ENCODE measurements at regions not wholly inside any gene's neighbourhood (a gene's known extent, or its start where the extent isn't known, plus 50 kb on each side); places are given as distances from the start of the nearest gene placed in this dataset.

DNA sequence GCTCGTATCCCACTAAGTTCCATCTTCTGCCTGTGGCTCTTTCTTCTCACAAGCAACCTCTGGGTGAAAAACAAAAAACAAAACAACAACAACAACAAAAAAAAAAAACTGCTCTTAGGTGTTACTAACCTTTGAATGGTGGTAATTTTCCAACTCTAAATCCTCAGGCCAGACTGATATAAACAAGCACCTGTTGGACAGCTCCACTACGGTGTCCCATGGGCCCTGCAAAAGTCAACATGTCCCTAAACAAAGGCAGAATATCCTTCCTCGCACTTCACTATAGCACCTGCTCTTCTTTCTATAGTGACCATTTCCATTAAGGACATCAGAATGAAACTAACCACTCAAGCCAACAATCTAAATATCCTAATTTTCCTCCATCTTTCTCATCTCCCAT, 54.6 kb upstream of the PARM1 start:
- ATAC-seq (no peak), DNase-seq (no peak)
- ChIA-PET CTCF (no interaction called here), POLR2A (no interaction called here)
- intact Hi-C loops (cut with micrococcal nuclease) = no loop called here
- Histone ChIP-seq H3K36me3 (ENCODE audit: control insufficient read depth in 2 of 3, insufficient read depth in 3 of 3, low read length in 3 of 3) (no peaks in the 10 kb centered on the region), H3K4me3 (ENCODE audit: low read length) (no peak overlapping the region), H3K27ac (ENCODE audit: low read depth, low read length) (no peak overlapping the region), H3K4me1 (ENCODE audit: control insufficient read depth in 2 of 2, insufficient read depth in 2 of 2, low read length in 2 of 2) (no peaks in the 10 kb centered on the region), H3K27me3 (ENCODE audit: control insufficient read depth in 2 of 2, insufficient read depth in 2 of 2, low read length in 2 of 2) (no peaks in the 10 kb centered on the region), H3K9me3 (ENCODE audit: control insufficient read depth in 2 of 3, low read length in 3 of 3) (no peaks in the 10 kb centered on the region)
- Mint-ChIP-seq H3K27ac (no peak overlapping the region), H3K36me3 (no peaks in the 10 kb centered on the region), H3K9me3 (peaks cover 0 to 2% (median 0%) of the 10 kb centered on the region in 11 donors), H3K4me1 (no peaks in the 10 kb centered on the region), H3K27me3 (peaks cover 4 to 34% (median 16%) of the 10 kb centered on the region in 5 donors), H3K4me3 (no peak overlapping the region)

DNA sequence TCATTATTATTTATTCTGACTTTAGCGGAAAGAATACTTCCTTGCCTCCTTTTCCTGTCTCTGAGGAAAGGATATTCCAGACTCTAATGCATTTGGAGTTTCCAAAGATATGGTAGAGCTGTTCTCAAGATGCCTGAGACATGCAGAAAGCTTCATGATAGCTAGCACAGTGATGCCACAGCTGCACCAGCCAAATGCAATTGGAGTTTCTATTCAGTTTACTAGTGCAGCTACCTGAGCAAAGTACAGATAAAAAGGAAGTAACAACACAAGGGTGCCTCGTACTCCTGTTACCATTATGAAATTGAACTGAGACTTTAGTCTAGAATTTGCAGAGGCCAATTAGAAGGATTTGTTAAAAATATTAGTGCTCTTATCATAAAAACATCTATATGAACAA, 57.5 kb upstream of the PARM1 start:
- peaks cover 4 to 27% (median 21%) of the 10 kb centered on the region in 5 donors for H3K27me3 Mint-ChIP-seq
- Histone ChIP-seq H3K27ac (ENCODE audit: low read depth, low read length) (no peak overlapping the region), H3K9me3 (ENCODE audit: control insufficient read depth in 2 of 3, low read length in 3 of 3) (no peaks in the 10 kb centered on the region), H3K4me1 (ENCODE audit: control insufficient read depth in 2 of 2, insufficient read depth in 2 of 2, low read length in 2 of 2) (no peaks in the 10 kb centered on the region), H3K27me3 (ENCODE audit: control insufficient read depth in 2 of 2, insufficient read depth in 2 of 2, low read length in 2 of 2) (no peaks in the 10 kb centered on the region), H3K36me3 (ENCODE audit: control insufficient read depth in 2 of 3, insufficient read depth in 3 of 3, low read length in 3 of 3) (no peaks in the 10 kb centered on the region), H3K4me3 (ENCODE audit: low read length) (no peak overlapping the region)
- H3K4me3 Mint-ChIP-seq = no peak overlapping the region
- ChIA-PET CTCF (no interaction called here), POLR2A (no interaction called here)
- intact Hi-C loops (cut with micrococcal nuclease) = no loop called here
- no peaks in the 10 kb centered on the region for H3K9me3 Mint-ChIP-seq
- H3K27ac Mint-ChIP-seq = no peak overlapping the region
- ATAC-seq = no peak
- DNase-seq = no peak
- H3K36me3 Mint-ChIP-seq = no peaks in the 10 kb centered on the region
- H3K4me1 Mint-ChIP-seq = no peaks in the 10 kb centered on the region

DNA sequence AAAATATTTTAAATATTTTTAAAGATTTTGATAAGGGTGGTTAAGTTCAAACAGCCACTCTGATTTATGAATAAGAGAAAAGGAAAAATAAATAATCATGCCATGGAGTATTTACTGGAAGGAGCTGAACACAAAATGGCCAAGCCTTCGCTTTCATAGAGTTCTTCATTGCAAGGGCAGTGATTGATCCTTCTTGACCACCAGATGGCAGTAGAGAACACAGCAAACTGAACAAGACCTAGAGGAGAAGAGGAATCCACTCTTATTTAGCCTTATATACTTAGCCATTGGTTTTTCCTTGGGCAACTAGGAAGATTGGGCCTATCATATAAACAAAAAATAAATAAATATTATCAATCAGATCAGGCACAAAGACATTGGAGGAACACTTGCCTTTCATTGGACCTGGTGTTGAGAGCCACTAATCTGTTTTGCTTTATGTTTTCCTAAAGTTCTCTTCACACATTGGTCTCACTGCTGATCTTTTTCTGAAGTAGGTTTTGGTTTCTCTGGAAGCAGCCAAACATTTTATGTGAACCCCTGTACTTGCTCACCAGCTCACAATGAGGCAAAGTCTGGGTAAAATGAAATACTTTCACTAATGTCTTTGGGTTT, 58.1 kb upstream of the PARM1 start:
- H3K27ac Mint-ChIP-seq = no peak overlapping the region
- Histone ChIP-seq H3K4me1 (ENCODE audit: control insufficient read depth in 2 of 2, insufficient read depth in 2 of 2, low read length in 2 of 2) (no peaks in the 10 kb centered on the region), H3K36me3 (ENCODE audit: control insufficient read depth in 2 of 3, insufficient read depth in 3 of 3, low read length in 3 of 3) (no peaks in the 10 kb centered on the region), H3K4me3 (ENCODE audit: low read length) (no peak overlapping the region), H3K27ac (ENCODE audit: low read depth, low read length) (no peak overlapping the region), H3K27me3 (ENCODE audit: control insufficient read depth in 2 of 2, insufficient read depth in 2 of 2, low read length in 2 of 2) (no peaks in the 10 kb centered on the region), H3K9me3 (ENCODE audit: control insufficient read depth in 2 of 3, low read length in 3 of 3) (no peaks in the 10 kb centered on the region)
- no peaks in the 10 kb centered on the region for H3K36me3 Mint-ChIP-seq
- CTCF ChIA-PET = interaction anchor here (1.8 kb wide), 1 partner anchor 973 kb away, joined by 5 read pairs; no protein-coding TSS in a partner anchor
- no peaks in the 10 kb centered on the region for H3K4me1 Mint-ChIP-seq
- H3K4me3 Mint-ChIP-seq = no peak overlapping the region
- DNase-seq (peak in 8 of 9 donors; percentile 5 to 51 (median 36)), ATAC-seq (peak; percentile 80)
- intact Hi-C loops (cut with micrococcal nuclease) = loop anchor here in 1 of 2 donors (1.0 kb wide), 1 partner anchor 973 kb away; no protein-coding TSS in a partner anchor
- no peaks in the 10 kb centered on the region for H3K9me3 Mint-ChIP-seq
- POLR2A ChIA-PET = no interaction called here
- peaks cover 4 to 26% (median 19%) of the 10 kb centered on the region in 5 donors for H3K27me3 Mint-ChIP-seq

DNA sequence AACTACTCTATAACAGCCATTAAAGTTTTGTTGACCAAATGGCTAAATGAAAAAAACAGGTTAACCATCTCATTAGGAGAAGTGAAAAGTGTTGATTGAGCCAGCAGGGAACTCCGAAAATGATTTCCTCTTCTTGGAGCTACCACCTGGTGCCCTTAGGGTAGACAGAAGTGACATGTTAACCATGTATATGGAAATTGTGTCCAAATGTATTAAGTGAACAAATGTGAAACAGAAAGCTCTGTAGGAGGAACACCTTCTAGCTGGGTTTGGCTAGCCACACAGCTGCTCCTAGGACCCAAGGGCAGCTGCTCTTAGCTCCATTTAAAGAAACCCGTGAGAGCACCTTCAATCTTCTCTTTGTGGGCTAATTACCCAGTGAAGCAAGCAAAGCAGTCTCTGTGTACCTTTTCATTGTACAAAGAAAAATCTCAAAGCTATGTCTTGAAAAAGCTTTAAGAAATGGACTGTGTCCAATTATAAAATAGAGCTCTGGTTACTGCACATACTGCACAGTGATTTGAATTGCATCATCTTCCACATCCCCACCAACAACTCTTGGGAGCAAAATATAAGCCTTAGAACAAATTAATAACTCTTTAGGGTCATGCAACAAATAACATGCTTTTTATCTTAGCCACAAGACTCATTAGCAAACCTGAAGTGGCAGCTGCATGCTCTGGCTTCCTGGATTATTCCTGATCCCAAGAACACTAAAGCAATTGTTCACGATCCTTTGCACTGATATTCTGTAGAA, 59.2 kb upstream of the PARM1 start:
- POLR2A ChIA-PET = no interaction called here
- no peaks in the 10 kb centered on the region for H3K9me3 ChIP-seq (ENCODE audit: control insufficient read depth in 2 of 3, low read length in 3 of 3)
- no peak overlapping the region for H3K27ac ChIP-seq (ENCODE audit: low read depth, low read length)
- Mint-ChIP-seq H3K4me1 (no peaks in the 10 kb centered on the region), H3K27me3 (peaks cover 4 to 23% (median 16%) of the 10 kb centered on the region in 5 donors), H3K4me3 (no peak overlapping the region), H3K36me3 (no peaks in the 10 kb centered on the region), H3K9me3 (no peaks in the 10 kb centered on the region), H3K27ac (no peak overlapping the region)
- ATAC-seq (no peak), DNase-seq (no peak)
- H3K4me3 ChIP-seq (ENCODE audit: low read length) = no peak overlapping the region
- CTCF ChIA-PET = interaction anchor here (1.0 to 1.8 kb wide), 2 partner anchors 19 to 974 kb away, joined by 3 to 5 read pairs; no protein-coding TSS in a partner anchor
- H3K27me3 ChIP-seq (ENCODE audit: control insufficient read depth in 2 of 2, insufficient read depth in 2 of 2, low read length in 2 of 2) = no peaks in the 10 kb centered on the region
- no peaks in the 10 kb centered on the region for H3K4me1 ChIP-seq (ENCODE audit: control insufficient read depth in 2 of 2, insufficient read depth in 2 of 2, low read length in 2 of 2)
- H3K36me3 ChIP-seq (ENCODE audit: control insufficient read depth in 2 of 3, insufficient read depth in 3 of 3, low read length in 3 of 3) = no peaks in the 10 kb centered on the region
- intact Hi-C loops (cut with micrococcal nuclease) = loop anchor here in 1 of 2 donors (1.0 kb wide), 1 partner anchor 975 kb away; no protein-coding TSS in a partner anchor

DNA sequence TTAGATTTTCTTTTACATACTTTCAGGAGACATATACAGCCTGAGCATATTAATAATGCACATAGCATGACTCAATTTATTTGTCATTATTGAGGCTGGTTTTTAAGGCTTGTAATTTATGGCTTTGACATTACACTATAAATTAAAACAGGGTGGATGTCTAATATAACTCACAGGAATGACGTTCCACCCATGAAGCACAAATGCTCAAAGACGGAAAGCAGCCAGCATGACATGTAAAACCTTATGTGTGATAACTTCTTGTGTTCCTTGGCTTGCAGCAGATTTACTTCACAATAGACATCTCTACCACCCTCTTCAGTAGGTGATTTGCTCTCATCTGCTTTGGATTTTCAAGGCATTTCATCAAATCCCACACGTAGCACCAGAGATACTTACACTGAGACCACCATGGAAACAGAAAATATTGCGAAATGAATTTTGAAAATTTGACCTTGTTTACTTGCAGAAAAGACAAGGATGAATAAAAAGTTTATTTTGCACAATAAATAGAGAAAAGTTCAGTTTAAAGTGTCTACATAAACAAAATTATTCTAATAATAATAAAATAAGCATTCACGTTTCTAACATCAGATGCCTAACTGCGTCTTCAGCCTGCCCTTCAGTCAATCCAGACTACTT, 64.7 kb upstream of the BTC start:
- H3K4me1 ChIP-seq (ENCODE audit: control insufficient read depth in 2 of 2, insufficient read depth in 2 of 2, low read length in 2 of 2) = no peaks in the 10 kb centered on the region
- Mint-ChIP-seq H3K9me3 (peaks cover 0 to 4% (median 0%) of the 10 kb centered on the region in 11 donors), H3K36me3 (no peaks in the 10 kb centered on the region), H3K4me3 (no peak overlapping the region), H3K27me3 (peaks cover 0 to 17% (median 6%) of the 10 kb centered on the region in 5 donors), H3K27ac (no peak overlapping the region), H3K4me1 (no peaks in the 10 kb centered on the region)
- no peak overlapping the region for H3K27ac ChIP-seq (ENCODE audit: low read depth, low read length)
- DNase-seq (no peak), ATAC-seq (no peak)
- no peaks in the 10 kb centered on the region for H3K36me3 ChIP-seq (ENCODE audit: control insufficient read depth in 2 of 3, insufficient read depth in 3 of 3, low read length in 3 of 3)
- no peaks in the 10 kb centered on the region for H3K9me3 ChIP-seq (ENCODE audit: control insufficient read depth in 2 of 3, low read length in 3 of 3)
- ChIA-PET CTCF (no interaction called here), POLR2A (no interaction called here)
- H3K27me3 ChIP-seq (ENCODE audit: control insufficient read depth in 2 of 2, insufficient read depth in 2 of 2, low read length in 2 of 2) = no peaks in the 10 kb centered on the region
- H3K4me3 ChIP-seq (ENCODE audit: low read length) = no peak overlapping the region
- intact Hi-C loops (cut with micrococcal nuclease) = no loop called here

DNA sequence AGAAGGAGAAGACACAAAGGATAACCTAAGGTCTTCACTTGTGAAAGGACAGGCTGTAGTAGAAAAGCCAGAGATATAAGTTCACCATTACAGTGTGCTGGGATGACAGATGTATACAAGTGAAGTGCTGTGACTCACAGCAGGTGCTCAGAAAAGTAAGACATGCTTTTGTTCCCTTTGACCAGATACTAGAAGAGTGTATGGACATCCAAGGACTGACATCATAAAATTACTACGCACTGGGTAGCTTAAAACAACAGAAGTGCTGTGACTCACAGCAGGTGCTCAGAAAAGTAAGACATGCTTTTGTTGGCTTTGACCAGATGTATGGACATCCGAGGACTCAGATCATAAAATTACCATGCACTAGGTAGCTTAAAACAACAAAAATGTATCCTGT, 61.6 kb upstream of the BTC start:
- no peak for DNase-seq
- CTCF ChIA-PET = interaction anchor here (0.5 kb wide), 1 partner anchor 1663 kb away, joined by 4 read pairs; no protein-coding TSS in a partner anchor

More for the DNA sequence above, 61.6 kb upstream of the BTC start:
- no peaks in the 10 kb centered on the region for H3K27me3 ChIP-seq (ENCODE audit: control insufficient read depth in 2 of 2, insufficient read depth in 2 of 2, low read length in 2 of 2)
- no peaks in the 10 kb centered on the region for H3K4me1 ChIP-seq (ENCODE audit: control insufficient read depth in 2 of 2, insufficient read depth in 2 of 2, low read length in 2 of 2)
- H3K4me3 ChIP-seq (ENCODE audit: low read length) = no peak overlapping the region
- intact Hi-C loops (cut with micrococcal nuclease) = no loop called here
- H3K36me3 ChIP-seq (ENCODE audit: control insufficient read depth in 2 of 3, insufficient read depth in 3 of 3, low read length in 3 of 3) = no peaks in the 10 kb centered on the region
- POLR2A ChIA-PET = no interaction called here
- no peak for ATAC-seq
- Mint-ChIP-seq H3K9me3 (peaks cover 0 to 1% (median 0%) of the 10 kb centered on the region in 11 donors), H3K4me1 (no peaks in the 10 kb centered on the region), H3K36me3 (no peaks in the 10 kb centered on the region), H3K4me3 (no peak overlapping the region), H3K27me3 (peaks cover 0 to 8% (median 4%) of the 10 kb centered on the region in 5 donors), H3K27ac (no peak overlapping the region)
- H3K9me3 ChIP-seq (ENCODE audit: control insufficient read depth in 2 of 3, low read length in 3 of 3) = no peaks in the 10 kb centered on the region
- no peak overlapping the region for H3K27ac ChIP-seq (ENCODE audit: low read depth, low read length)

All from naive thymus-derived CD4-positive, alpha-beta T cell (primary cell).